Kidney (tissue), 13 donors: ENCODE measurements at regions not wholly inside any gene's neighbourhood (a gene's known extent, or its start where the extent isn't known, plus 50 kb on each side); places are given as distances from the start of the nearest gene placed in this dataset.

Experiments used
- DNase-seq, 5 donors: peaks; one replicate each; pipeline ENCODE4 v3.0.0-alpha.2; 2013 to 2020
- FAIRE-seq: peaks from 2 replicates; lab custom pipeline; 2012; peaks lifted over from hg19 to GRCh38; lab: Jason Lieb, UNC
- H3K27ac ChIP-seq, 2 donors: one replicate each; pipeline ENCODE4 v1.7.0; 2013; ENCODE audit warnings: low read depth in 2 of 2, low read length in 2 of 2, inconsistent platforms in 1 of 2
- H3K27me3 ChIP-seq: one replicate; pipeline ENCODE4 v1.7.1; 2013; ENCODE audit warnings: low read length, inconsistent platforms; ENCODE audit not compliant: control insufficient read depth, insufficient read depth
- H3K36me3 ChIP-seq, 3 donors: one replicate each; pipeline versions ENCODE4 v1.7.0 to v1.7.1; 2013; ENCODE audit warnings: low read length in 3 of 3, control low read depth in 1 of 3, inconsistent platforms in 1 of 3; ENCODE audit not compliant: insufficient read depth in 3 of 3, control insufficient read depth in 2 of 3
- H3K4me1 ChIP-seq, 3 donors: one replicate each; pipeline versions ENCODE4 v1.7.0 to v1.7.1; 2013; ENCODE audit warnings: low read length in 3 of 3, inconsistent platforms in 1 of 3, low read depth in 1 of 3; ENCODE audit not compliant: control insufficient read depth in 2 of 3, insufficient read depth in 2 of 3
- H3K4me3 ChIP-seq, 3 donors: one replicate each; pipeline versions ENCODE4 v1.7.0 to v1.8.1; 2013; ENCODE audit warnings: low read length in 3 of 3, control low read depth in 1 of 3, inconsistent platforms in 1 of 3
- H3K9ac ChIP-seq, 3 donors: one replicate each; pipeline versions ENCODE4 v1.7.0 to v1.7.1; 2013; ENCODE audit warnings: low read length in 3 of 3, control low read depth in 1 of 3, inconsistent platforms in 1 of 3
- H3K9me3 ChIP-seq, 3 donors: one replicate each; pipeline versions ENCODE4 v1.7.0 to v1.7.1; 2013; ENCODE audit warnings: low read length in 3 of 3, control low read depth in 1 of 3, inconsistent platforms in 1 of 3; ENCODE audit not compliant: control insufficient read depth in 2 of 3, insufficient read depth in 1 of 3
- intact Hi-C: fragments of 100-400 bp; cut with DNase I; formaldehyde crosslinking; loops from one replicate; pipeline ENCODE4 v1.11.1; 2022
- TF ChIP-seq, protein P1 (sequence below): IDR thresholded peaks from 3 replicates; pipeline ENCODE4 v1.5.1; 2012; ENCODE audit warnings: mild to moderate bottlenecking, moderate library complexity, borderline replicate concordance; ENCODE audit not compliant: insufficient read depth; ENCODE audit errors: extremely low read depth
- donor health status: control.
- donor health status: control.
- donor health status: control.
- donor health status: control.
- donor health status: control.
- donor health status: DM: yes; HTN: yes; CAD: no.
- donor health status: Normal renal cell carcinoma (clear cell type).

DNA sequence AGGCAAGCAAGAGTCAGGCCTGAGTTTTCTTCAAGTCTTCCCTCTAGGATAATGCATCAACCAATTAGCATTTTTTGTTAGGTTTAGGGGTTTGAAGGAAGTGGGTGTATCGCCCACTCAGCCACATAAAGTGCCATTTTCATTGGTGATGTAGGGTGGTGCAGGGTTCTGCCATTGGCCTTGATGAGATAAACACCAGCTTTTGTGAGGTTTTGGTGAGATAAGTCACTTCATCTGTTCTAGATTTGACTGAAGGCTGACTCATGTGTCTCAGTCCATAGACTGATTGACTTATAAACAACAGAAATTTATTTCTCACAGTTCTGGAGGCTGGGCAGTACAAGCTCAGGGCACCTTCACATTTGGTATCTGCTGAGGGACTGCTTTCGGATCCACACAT is 84.5 kb upstream of the C3orf80 start:
- H3K4me3 ChIP-seq: no peak overlapping the region
- no peak for FAIRE-seq
- TF ChIP-seq, protein P1, sequence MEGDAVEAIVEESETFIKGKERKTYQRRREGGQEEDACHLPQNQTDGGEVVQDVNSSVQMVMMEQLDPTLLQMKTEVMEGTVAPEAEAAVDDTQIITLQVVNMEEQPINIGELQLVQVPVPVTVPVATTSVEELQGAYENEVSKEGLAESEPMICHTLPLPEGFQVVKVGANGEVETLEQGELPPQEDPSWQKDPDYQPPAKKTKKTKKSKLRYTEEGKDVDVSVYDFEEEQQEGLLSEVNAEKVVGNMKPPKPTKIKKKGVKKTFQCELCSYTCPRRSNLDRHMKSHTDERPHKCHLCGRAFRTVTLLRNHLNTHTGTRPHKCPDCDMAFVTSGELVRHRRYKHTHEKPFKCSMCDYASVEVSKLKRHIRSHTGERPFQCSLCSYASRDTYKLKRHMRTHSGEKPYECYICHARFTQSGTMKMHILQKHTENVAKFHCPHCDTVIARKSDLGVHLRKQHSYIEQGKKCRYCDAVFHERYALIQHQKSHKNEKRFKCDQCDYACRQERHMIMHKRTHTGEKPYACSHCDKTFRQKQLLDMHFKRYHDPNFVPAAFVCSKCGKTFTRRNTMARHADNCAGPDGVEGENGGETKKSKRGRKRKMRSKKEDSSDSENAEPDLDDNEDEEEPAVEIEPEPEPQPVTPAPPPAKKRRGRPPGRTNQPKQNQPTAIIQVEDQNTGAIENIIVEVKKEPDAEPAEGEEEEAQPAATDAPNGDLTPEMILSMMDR: no peak
- H3K36me3 ChIP-seq: no peaks in the 10 kb centered on the region
- H3K9me3 ChIP-seq: peaks cover 0 to 4% (median 2%) of the 10 kb centered on the region in 3 donors
- no peak overlapping the region for H3K9ac ChIP-seq
- no peak overlapping the region for H3K27ac ChIP-seq
- DNase-seq: no peak
- intact Hi-C loops: no loop called here
- no peaks in the 10 kb centered on the region for H3K27me3 ChIP-seq
- no peaks in the 10 kb centered on the region for H3K4me1 ChIP-seq

DNA sequence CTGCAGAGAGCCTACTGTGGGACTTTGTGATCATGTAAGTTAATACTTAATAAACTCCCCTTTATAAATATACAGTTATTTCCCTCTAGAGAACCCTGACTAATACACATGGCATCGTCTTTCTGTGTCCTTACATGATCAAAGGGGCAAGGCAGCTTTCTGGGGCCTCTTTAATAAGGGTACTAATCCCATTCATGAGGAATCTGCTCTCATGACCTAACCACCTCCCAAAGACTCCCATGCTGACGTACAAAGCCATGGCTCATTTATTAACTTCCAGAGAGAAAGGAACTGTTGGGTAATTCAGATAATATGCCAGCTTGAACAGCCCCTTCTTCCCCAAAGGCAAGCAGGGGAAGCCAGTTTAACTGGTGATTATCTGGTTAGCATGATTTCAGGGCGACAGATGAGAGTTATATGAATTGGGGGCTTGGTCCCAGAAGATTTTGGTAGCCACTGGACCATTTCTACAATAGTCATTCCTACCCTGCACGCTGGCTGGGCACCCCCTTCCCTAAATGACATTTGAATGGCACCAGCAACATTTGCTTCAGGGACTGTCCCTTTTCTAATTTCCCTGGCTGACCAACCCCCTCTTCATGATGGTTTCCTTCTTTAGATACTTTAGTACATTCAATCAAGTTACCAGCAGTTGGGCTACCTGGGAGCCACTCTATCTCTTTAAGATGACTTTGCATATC is 83.6 kb upstream of the C3orf80 start:
- FAIRE-seq (no peak), DNase-seq (peak in 1 of 5 donors; percentile 21)
- no peaks in the 10 kb centered on the region for H3K36me3 ChIP-seq
- no peak overlapping the region for H3K9ac ChIP-seq
- no peak overlapping the region for H3K4me3 ChIP-seq
- TF ChIP-seq, protein P1: no peak
- no peaks in the 10 kb centered on the region for H3K27me3 ChIP-seq
- H3K27ac ChIP-seq: no peak overlapping the region
- no peaks in the 10 kb centered on the region for H3K4me1 ChIP-seq
- H3K9me3 ChIP-seq: peaks cover 0 to 4% (median 2%) of the 10 kb centered on the region in 3 donors
- intact Hi-C loops: no loop called here

DNA sequence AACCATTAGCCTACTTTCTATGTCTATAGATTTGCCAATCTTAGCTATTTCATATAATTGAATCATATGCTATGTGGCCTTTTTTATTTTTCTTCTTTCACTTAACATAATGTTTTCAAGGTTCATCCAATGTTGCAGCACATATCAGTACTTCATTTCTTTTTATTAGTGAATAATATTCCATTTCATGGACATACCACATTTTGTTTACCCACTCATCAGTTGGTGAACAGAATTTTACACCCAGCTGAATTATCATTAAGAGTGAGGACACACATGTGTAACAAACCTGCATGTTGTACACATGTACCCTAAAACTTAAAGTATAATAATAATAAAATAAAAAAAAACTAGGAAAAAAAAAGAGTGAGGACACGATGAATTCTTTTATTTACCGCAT is 81.7 kb upstream of the C3orf80 start:
- Histone ChIP-seq H3K4me1 (no peaks in the 10 kb centered on the region), H3K9ac (no peak overlapping the region), H3K27me3 (no peaks in the 10 kb centered on the region), H3K9me3 (peaks cover 0 to 4% (median 2%) of the 10 kb centered on the region in 3 donors), H3K27ac (no peak overlapping the region), H3K36me3 (no peaks in the 10 kb centered on the region), H3K4me3 (no peak overlapping the region)
- intact Hi-C loops: no loop called here
- TF ChIP-seq, protein P1: no peak
- FAIRE-seq (no peak), DNase-seq (no peak)
